ENCODE measurements at regions not wholly inside any gene's neighbourhood (a gene's known extent, or its start where the extent isn't known, plus 50 kb on each side); places are given as distances from the start of the nearest gene placed in this dataset.
A peak's percentile ranks its signal among the peaks of the same experiment; 100 is the strongest.

GRCh38 chr6:40312213-40313015 lies 274.8 kb downstream of the LRFN2 start:
- H3K9me2 ChIP-seq (ENCODE audit: low read depth, low read length), result no peaks in the 10 kb centered on the region
- no peaks in the 10 kb centered on the region for H3K9me3 ChIP-seq (ENCODE audit: low read length)
- H3K79me2 ChIP-seq (ENCODE audit: insufficient read depth, low read length), result no peaks in the 10 kb centered on the region
- H3K9ac ChIP-seq (ENCODE audit: low read length), result no peak overlapping the region
- H4K20me1 ChIP-seq (ENCODE audit: insufficient read depth, low read length), result no peaks in the 10 kb centered on the region
- H3K4me2 ChIP-seq (ENCODE audit: low read length), result no peak overlapping the region
- H3K27me3 ChIP-seq (ENCODE audit: insufficient read depth, low read length), result peaks cover 4% of the 10 kb centered on the region; the same call in 1 of the 2 replicates
- no peak overlapping the region for H3K27ac ChIP-seq (ENCODE audit: low read depth, low read length, poor library complexity, severe bottlenecking)
- no peak overlapping the region for H3K4me3 ChIP-seq (ENCODE audit: low read depth, low read length, poor library complexity, severe bottlenecking)
- H3F3A ChIP-seq (ENCODE audit: insufficient read depth, low read length), result no peaks in the 10 kb centered on the region
- H3K36me3 ChIP-seq (ENCODE audit: insufficient read depth, low read length), result no peaks in the 10 kb centered on the region
- H3K4me1 ChIP-seq (ENCODE audit: insufficient read depth, low read length, severe bottlenecking), result no peaks in the 10 kb centered on the region
- TF ChIP-seq, protein P1, sequence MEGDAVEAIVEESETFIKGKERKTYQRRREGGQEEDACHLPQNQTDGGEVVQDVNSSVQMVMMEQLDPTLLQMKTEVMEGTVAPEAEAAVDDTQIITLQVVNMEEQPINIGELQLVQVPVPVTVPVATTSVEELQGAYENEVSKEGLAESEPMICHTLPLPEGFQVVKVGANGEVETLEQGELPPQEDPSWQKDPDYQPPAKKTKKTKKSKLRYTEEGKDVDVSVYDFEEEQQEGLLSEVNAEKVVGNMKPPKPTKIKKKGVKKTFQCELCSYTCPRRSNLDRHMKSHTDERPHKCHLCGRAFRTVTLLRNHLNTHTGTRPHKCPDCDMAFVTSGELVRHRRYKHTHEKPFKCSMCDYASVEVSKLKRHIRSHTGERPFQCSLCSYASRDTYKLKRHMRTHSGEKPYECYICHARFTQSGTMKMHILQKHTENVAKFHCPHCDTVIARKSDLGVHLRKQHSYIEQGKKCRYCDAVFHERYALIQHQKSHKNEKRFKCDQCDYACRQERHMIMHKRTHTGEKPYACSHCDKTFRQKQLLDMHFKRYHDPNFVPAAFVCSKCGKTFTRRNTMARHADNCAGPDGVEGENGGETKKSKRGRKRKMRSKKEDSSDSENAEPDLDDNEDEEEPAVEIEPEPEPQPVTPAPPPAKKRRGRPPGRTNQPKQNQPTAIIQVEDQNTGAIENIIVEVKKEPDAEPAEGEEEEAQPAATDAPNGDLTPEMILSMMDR (IDR thresholded peaks at IDR 0.05; ENCODE audit: low read length), result no peak
- no peak for TF ChIP-seq EZH2 (IDR thresholded peaks at IDR 0.05; ENCODE audit: borderline replicate concordance, low read length)
- no peak overlapping the region for H2AFZ ChIP-seq (ENCODE audit: low read length)

DNA sequence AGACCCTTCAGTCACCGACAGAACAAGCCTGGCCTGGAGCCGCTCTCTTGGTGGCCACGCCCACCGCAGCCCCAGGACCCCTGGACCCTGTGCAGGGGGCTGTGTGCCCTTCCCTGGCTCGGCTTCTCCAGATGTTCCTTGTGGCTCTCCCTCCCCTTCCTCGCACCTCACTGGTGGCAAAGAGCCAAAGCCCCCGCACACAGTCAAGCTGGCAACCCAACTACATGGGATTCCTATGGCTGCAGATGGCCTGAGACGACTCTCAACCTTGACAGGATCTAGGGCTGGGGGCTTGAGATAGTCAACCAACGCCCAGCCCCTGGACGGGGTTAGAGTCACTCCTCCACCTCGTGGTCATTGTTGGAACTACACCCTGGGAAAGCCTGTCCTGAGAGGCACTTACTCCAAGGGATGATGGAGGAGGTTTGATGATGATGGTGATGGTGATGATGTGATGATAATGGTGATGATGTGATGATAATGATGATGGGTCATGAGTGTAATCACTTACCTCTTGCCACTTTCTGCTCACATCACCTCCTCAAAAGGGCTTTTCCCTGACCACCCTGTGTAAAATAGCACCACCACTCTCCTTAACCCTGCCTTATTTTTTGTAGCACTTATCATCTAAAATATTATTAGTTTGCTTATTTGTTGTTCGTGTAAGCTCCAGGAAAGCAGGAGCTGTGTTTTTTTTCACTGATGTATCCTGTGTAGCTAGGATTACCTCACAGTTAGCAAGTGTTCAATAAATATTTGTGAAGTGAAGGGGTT lies 278.4 kb downstream of the LRFN2 start:
- no peak overlapping the region for H2AFZ ChIP-seq (ENCODE audit: low read length)
- H3K79me2 ChIP-seq (ENCODE audit: insufficient read depth, low read length), result no peaks in the 10 kb centered on the region
- no peak for TF ChIP-seq EZH2 (IDR thresholded peaks at IDR 0.05; ENCODE audit: borderline replicate concordance, low read length)
- TF ChIP-seq, protein P1 (IDR thresholded peaks at IDR 0.05; ENCODE audit: low read length), result peak; percentile 81

GRCh38 chr6:40307712-40308111 lies 279.5 kb downstream of the LRFN2 start:
- Histone ChIP-seq H3F3A (ENCODE audit: insufficient read depth, low read length) (no peaks in the 10 kb centered on the region), H4K20me1 (ENCODE audit: insufficient read depth, low read length) (no peaks in the 10 kb centered on the region), H3K9ac (ENCODE audit: low read length) (no peak overlapping the region), H3K27me3 (ENCODE audit: insufficient read depth, low read length) (no peaks in the 10 kb centered on the region; the same call in 1 of the 2 replicates), H3K79me2 (ENCODE audit: insufficient read depth, low read length) (no peaks in the 10 kb centered on the region), H2AFZ (ENCODE audit: low read length) (no peak overlapping the region), H3K4me1 (ENCODE audit: insufficient read depth, low read length, severe bottlenecking) (no peaks in the 10 kb centered on the region), H3K4me2 (ENCODE audit: low read length) (no peak overlapping the region), H3K9me2 (ENCODE audit: low read depth, low read length) (no peaks in the 10 kb centered on the region), H3K27ac (ENCODE audit: low read depth, low read length, poor library complexity, severe bottlenecking) (no peak overlapping the region), H3K4me3 (ENCODE audit: low read depth, low read length, poor library complexity, severe bottlenecking) (no peak overlapping the region), H3K9me3 (ENCODE audit: low read length) (no peaks in the 10 kb centered on the region), H3K36me3 (ENCODE audit: insufficient read depth, low read length) (no peaks in the 10 kb centered on the region)
- TF ChIP-seq, protein P1 (IDR thresholded peaks at IDR 0.05; ENCODE audit: low read length), result no peak
- no peak for TF ChIP-seq EZH2 (IDR thresholded peaks at IDR 0.05; ENCODE audit: borderline replicate concordance, low read length)

More for the DNA sequence above, 278.4 kb downstream of the LRFN2 start:
- Histone ChIP-seq H3K9ac (ENCODE audit: low read length) (no peak overlapping the region), H3K9me2 (ENCODE audit: low read depth, low read length) (no peaks in the 10 kb centered on the region), H4K20me1 (ENCODE audit: insufficient read depth, low read length) (no peaks in the 10 kb centered on the region), H3K9me3 (ENCODE audit: low read length) (no peaks in the 10 kb centered on the region), H3K4me2 (ENCODE audit: low read length) (no peak overlapping the region), H3K27me3 (ENCODE audit: insufficient read depth, low read length) (peaks cover 4% of the 10 kb centered on the region; the same call in 1 of the 2 replicates), H3F3A (ENCODE audit: insufficient read depth, low read length) (no peaks in the 10 kb centered on the region), H3K4me3 (ENCODE audit: low read depth, low read length, poor library complexity, severe bottlenecking) (no peak overlapping the region), H3K36me3 (ENCODE audit: insufficient read depth, low read length) (no peaks in the 10 kb centered on the region), H3K4me1 (ENCODE audit: insufficient read depth, low read length, severe bottlenecking) (no peaks in the 10 kb centered on the region), H3K27ac (ENCODE audit: low read depth, low read length, poor library complexity, severe bottlenecking) (no peak overlapping the region)

Measured in OCI-LY1 (cell line).